K562 (cell line): ENCODE measurements at regions not wholly inside any gene's neighbourhood (a gene's known extent, or its start where the extent isn't known, plus 50 kb on each side); places are given as distances from the start of the nearest gene placed in this dataset.

Experiments used
- ATAC-seq: fragments of 200-7000 bp; cut with Tn5 transposase; 3 replicates; pipeline ENCODE4 v1.9.1; 2020; ENCODE audit warnings: moderate library complexity
- BruUV-seq: library from RNA; stranded (reverse); fragments of 400-500 nt; replicated peaks from 2 replicates; lab custom pipeline; 2021; lab: Mats Ljungman, UMichigan
- CTCF ChIA-PET: fragments of 300-600 bp; formaldehyde crosslinking; extraction: SDS; loops from one replicate; lab custom pipeline; 2021; ENCODE audit warnings: low intra/inter-chr PET ratio; lab: Yijun Ruan, JAX
- POLR2A ChIA-PET: fragments of 300-600, 350-650 bp; sonication (Branson Sonifier 250); formaldehyde crosslinking; extraction: SDS; loops from one replicate; lab custom pipeline; 2021; ENCODE audit warnings: antibody characterized with exemption, inconsistent platforms; lab: Yijun Ruan, JAX
- DNase-seq, 4 experiments: peaks; one replicate each; pipeline versions ENCODE4 v3.0.0 to v3.0.0-alpha.2; 2011 to 2018; ENCODE audit warnings: low spot score in 3 of 4, mixed read lengths in 3 of 4; ENCODE audit errors: extremely low read depth in 1 of 4
- FAIRE-seq: peaks from 2 replicates; lab custom pipeline; 2011; peaks lifted over from hg19 to GRCh38; lab: Jason Lieb, UNC
- H2AFZ ChIP-seq: 2 replicates; pipeline ENCODE4 v1.6.0; 2011; ENCODE audit warnings: low read depth, low read length, control low read depth, inconsistent platforms
- H3K27ac ChIP-seq: fragments of 200-600 bp; 3 replicates; pipeline ENCODE4 v1.8.0; 2011; ENCODE audit warnings: low read depth, mild to moderate bottlenecking, control low read depth, inconsistent platforms, low read length, moderate library complexity, mixed read lengths; ENCODE audit errors: extremely low read depth
- H3K27me3 ChIP-seq, 2 experiments: fragments of 300-600 bp in 1 of 2; 2 replicates in 1 of 2; 3 replicates in 1 of 2; pipeline versions ENCODE4 v1.6.0 to v1.8.0; 2011; ENCODE audit warnings: inconsistent platforms in 2 of 2, low read length in 2 of 2, mild to moderate bottlenecking in 1 of 2, mixed read lengths in 1 of 2, moderate library complexity in 1 of 2; ENCODE audit not compliant: control insufficient read depth in 2 of 2, insufficient read depth in 2 of 2
- H3K36me3 ChIP-seq: fragments of 300-600 bp; 3 replicates; pipeline ENCODE4 v1.8.0; 2011; ENCODE audit warnings: mild to moderate bottlenecking, low read length, inconsistent platforms; ENCODE audit not compliant: control insufficient read depth, insufficient read depth
- H3K4me1 ChIP-seq, 2 experiments: fragments of 200-600 bp in 1 of 2; replicated peaks in 1 of 2; 2 replicates in 1 of 2; 3 replicates in 1 of 2; pipeline versions ENCODE4 v1.5.1 to v1.8.0; 2011; ENCODE audit warnings: inconsistent platforms in 2 of 2, low read length in 2 of 2, mild to moderate bottlenecking in 1 of 2, mixed read lengths in 1 of 2, moderate library complexity in 1 of 2; ENCODE audit not compliant: control insufficient read depth in 2 of 2, insufficient read depth in 2 of 2
- H3K4me2 ChIP-seq: 2 replicates; pipeline ENCODE4 v1.6.1; 2011; ENCODE audit warnings: low read length, control low read depth, inconsistent platforms, mixed read lengths; ENCODE audit not compliant: insufficient read depth
- H3K4me3 ChIP-seq: fragments of 200-600 bp; sonication (generic), shearing (Covaris generic); 2 replicates; pipeline ENCODE4 v1.5.1; 2016; ENCODE audit warnings: control low read depth, inconsistent platforms
- H3K79me2 ChIP-seq: fragments of 200-600 bp; 3 replicates; pipeline ENCODE4 v1.8.0; 2011; ENCODE audit warnings: low read length, inconsistent platforms; ENCODE audit not compliant: control insufficient read depth, insufficient read depth
- H3K9ac ChIP-seq, 2 experiments: 2 replicates each; pipeline versions ENCODE4 v1.6.0 to v1.6.1; 2011; ENCODE audit warnings: low read depth in 2 of 2, low read length in 2 of 2, control low read depth in 1 of 2, inconsistent platforms in 1 of 2, mild to moderate bottlenecking in 1 of 2, mixed read lengths in 1 of 2; ENCODE audit not compliant: insufficient read depth in 1 of 2
- H3K9me1 ChIP-seq: one replicate; pipeline ENCODE4 v1.6.0; 2011; ENCODE audit warnings: inconsistent platforms, mild to moderate bottlenecking, low read length, moderate library complexity; ENCODE audit not compliant: control insufficient read depth, insufficient read depth
- H3K9me3 ChIP-seq: replicated peaks from 2 replicates; pipeline ENCODE4 v1.5.1; 2011; ENCODE audit warnings: low read depth, low read length, inconsistent platforms; ENCODE audit not compliant: control insufficient read depth, insufficient read depth
- H4K20me1 ChIP-seq: replicated peaks from 2 replicates; pipeline ENCODE4 v1.6.1; 2011; ENCODE audit warnings: low read length, inconsistent platforms, mixed read lengths; ENCODE audit not compliant: control insufficient read depth, insufficient read depth
- BHLHE40 ChIP-seq: IDR thresholded peaks from 2 replicates; pipeline ENCODE4 v1.6.1; 2011; ENCODE audit warnings: low read length, improper control_type of control experiment
- CBFA2T2 ChIP-seq: fragments of 450-650 bp; conservative IDR thresholded peaks from 2 replicates; pipeline ENCODE4 v1.6.1; 2017; ENCODE audit warnings: mild to moderate bottlenecking
- DACH1 ChIP-seq: fragments of 450-650 bp; IDR thresholded peaks from 2 replicates; pipeline ENCODE4 v1.6.1; 2018; ENCODE audit not compliant: partially characterized antibody
- GATAD2A ChIP-seq: fragments of 450-650 bp; IDR thresholded peaks from 2 replicates; pipeline ENCODE4 v1.6.1; 2017
- PTTG1 ChIP-seq: fragments of 450-650 bp; IDR thresholded peaks from 2 replicates; pipeline ENCODE4 v1.6.1; 2016; ENCODE audit warnings: low read depth, mild to moderate bottlenecking, missing genetic modification characterization, missing compliant biosample characterization
- RAD51 ChIP-seq: fragments of 450-650 bp; IDR thresholded peaks from 2 replicates; pipeline ENCODE4 v1.7.1; 2016; ENCODE audit warnings: low read depth, mild to moderate bottlenecking, borderline replicate concordance
- RBM25 ChIP-seq: fragments of 200-400 bp; formaldehyde crosslinking; IDR thresholded peaks from 2 replicates; pipeline ENCODE4 v1.6.1; 2018; ENCODE audit warnings: low read length, low read depth, moderate library complexity; ENCODE audit not compliant: severe bottlenecking
- RHOXF2B ChIP-seq: fragments of 250-450 bp; sonication (Bioruptor Pico); conservative IDR thresholded peaks from 2 replicates; pipeline ENCODE4 v1.5.1; 2021
- TAF15 ChIP-seq: fragments of 200-400 bp; formaldehyde crosslinking; IDR thresholded peaks from 2 replicates; pipeline ENCODE4 v1.6.1; 2017; ENCODE audit warnings: mild to moderate bottlenecking, low read depth, low read length, moderate library complexity
- TFE3 ChIP-seq: fragments of 450-650 bp; formaldehyde crosslinking; IDR thresholded peaks from 2 replicates; pipeline ENCODE4 v1.4.0; 2020; ENCODE audit warnings: mild to moderate bottlenecking, mixed read lengths
- TOE1 ChIP-seq, 2 experiments: fragments of 450-650 bp in 1 of 2; sonication (generic) in 1 of 2; formaldehyde crosslinking in 1 of 2; IDR thresholded peaks; 2 replicates each; pipeline versions ENCODE4 v1.7.1 to v1.8.0; 2016 to 2022; ENCODE audit warnings: borderline replicate concordance in 2 of 2, mild to moderate bottlenecking in 2 of 2, antibody characterized with exemption in 1 of 2, inconsistent platforms in 1 of 2, low read depth in 1 of 2, missing genetic modification reagents in 1 of 2, moderate library complexity in 1 of 2
- USF1 ChIP-seq: sonication (generic); formaldehyde crosslinking; IDR thresholded peaks from 2 replicates; pipeline ENCODE4 v1.9.0; 2022; ENCODE audit warnings: mild to moderate bottlenecking, missing genetic modification reagents
- USF2 ChIP-seq: sonication (generic); formaldehyde crosslinking; IDR thresholded peaks from 2 replicates; pipeline ENCODE4 v1.5.0; 2020; ENCODE audit warnings: missing genetic modification reagents
- ZFP36 ChIP-seq: fragments of 150-350 bp; IDR thresholded peaks from 2 replicates; pipeline ENCODE4 v1.6.1; 2018; ENCODE audit warnings: low read length, low read depth; ENCODE audit not compliant: partially characterized antibody
- ZNF24 ChIP-seq: fragments of 450-650 bp; IDR thresholded peaks from 2 replicates; pipeline ENCODE4 v1.6.1; 2016
- ZNF57 ChIP-seq: fragments of 450-650 bp; formaldehyde crosslinking; IDR thresholded peaks from 2 replicates; pipeline ENCODE4 v1.4.0; 2020; ENCODE audit warnings: mild to moderate bottlenecking, moderate library complexity
- WGBS: fragments of 100-300 bp; shearing (Covaris generic); methylation state at CpG from one replicate; pipeline ENCODE4 v1.1.6; 2016; ENCODE audit warnings: low coverage, mixed read lengths; ENCODE audit not compliant: insufficient coverage; ENCODE audit errors: missing lambda C conversion rate; 5-methylcytosine and 5-hydroxymethylcytosine counted together
- in situ Hi-C: fragments of 300-500 bp; cut with MboI; formaldehyde crosslinking; loops from 4 replicates; pipeline ENCODE4 v1.15.0; 2018; ENCODE audit warnings: inconsistent platforms, mixed read lengths
- intact Hi-C: fragments of 100-400 bp; cut with micrococcal nuclease; formaldehyde crosslinking; loops from 2 replicates; pipeline ENCODE4 v1.14.2; 2022

GRCh38 chr1:10870493-10871096 is 74.1 kb upstream of the CASZ1 start:
- no peak overlapping the region for H3K27ac ChIP-seq
- no peak overlapping the region for H3K4me3 ChIP-seq
- ATAC-seq (no peak), DNase-seq (no peak), FAIRE-seq (peak; percentile 26)
- CTCF ChIA-PET = no interaction called here
- intact Hi-C loops (no loop called here), in situ Hi-C loops (loop anchor here (5.0 kb wide), 1 partner anchor 363 kb away; no protein-coding TSS in a partner anchor)
- H3K4me1 ChIP-seq = peaks cover 0 to 13% of the 10 kb centered on the region in 2 experiments; a peak in 3 of 5 replicates
- no peak overlapping the region for H2AFZ ChIP-seq
- H3K27me3 ChIP-seq = peaks cover 24 to 60% of the 10 kb centered on the region in 2 experiments; a peak in 4 of 5 replicates
- no peaks in the 10 kb centered on the region for H3K9me1 ChIP-seq
- H3K9ac ChIP-seq = no peak overlapping the region
- H3K4me2 ChIP-seq = no peak overlapping the region
- H3K9me3 ChIP-seq = no peaks in the 10 kb centered on the region
- POLR2A ChIA-PET = interaction anchor here (0.6 to 0.7 kb wide), 2 partner anchors 13 to 30 kb away, joined by 3 to 4 read pairs; no protein-coding TSS in a partner anchor
- no peaks in the 10 kb centered on the region for H3K79me2 ChIP-seq
- BruUV-seq = no TSS peak
- H3K36me3 ChIP-seq = no peaks in the 10 kb centered on the region
- H4K20me1 ChIP-seq = peaks cover 16% of the 10 kb centered on the region
- WGBS = 3% methylated on average over 5 of the region's 5 CpGs
- peak; percentile 45; the same call in 1 of the 2 replicates for TF ChIP-seq USF1 (CRISPR knock-in tag)
- peak; percentile 78 for TF ChIP-seq ZNF24
- TF ChIP-seq ZFP36 = peak; percentile 94
- no peak for TF ChIP-seq ZNF57
- peak; percentile 84 for TF ChIP-seq RAD51
- TF ChIP-seq BHLHE40 = peak; percentile 46; the same call in 1 of the 2 replicates
- peak; percentile 85 for TF ChIP-seq RBM25
- peak; percentile 44 for TF ChIP-seq CBFA2T2
- no peak for TF ChIP-seq PTTG1 (tag)
- peak; percentile 70 for TF ChIP-seq TOE1 (IDR thresholded peaks at IDR 0.05; ENCODE audit: borderline replicate concordance)
- TF ChIP-seq TOE1 (CRISPR knock-in tag; IDR thresholded peaks at IDR 0.05; ENCODE audit: borderline replicate concordance, low read depth) = no peak
- no peak for TF ChIP-seq TAF15
- TF ChIP-seq TFE3 (CRISPR knock-in tag) = peak; percentile 95
- no peak for TF ChIP-seq DACH1
- TF ChIP-seq RHOXF2B (CRISPR knock-in tag) = no peak
- peak; percentile 42 for TF ChIP-seq USF2
- TF ChIP-seq GATAD2A = no peak
